NK-92 treated with Interleukin-12 subunit alpha and Interleukin-12 subunit beta, amount 100 ng/mL, for 24 hours (cell line): ENCODE measurements at regions not wholly inside any gene's neighbourhood (a gene's known extent, or its start where the extent isn't known, plus 50 kb on each side); places are given as distances from the start of the nearest gene placed in this dataset.

Experiments used
- DNase-seq: peaks from one replicate; lab custom pipeline; 2025; lab: John Stamatoyannopoulos, UW

DNA sequence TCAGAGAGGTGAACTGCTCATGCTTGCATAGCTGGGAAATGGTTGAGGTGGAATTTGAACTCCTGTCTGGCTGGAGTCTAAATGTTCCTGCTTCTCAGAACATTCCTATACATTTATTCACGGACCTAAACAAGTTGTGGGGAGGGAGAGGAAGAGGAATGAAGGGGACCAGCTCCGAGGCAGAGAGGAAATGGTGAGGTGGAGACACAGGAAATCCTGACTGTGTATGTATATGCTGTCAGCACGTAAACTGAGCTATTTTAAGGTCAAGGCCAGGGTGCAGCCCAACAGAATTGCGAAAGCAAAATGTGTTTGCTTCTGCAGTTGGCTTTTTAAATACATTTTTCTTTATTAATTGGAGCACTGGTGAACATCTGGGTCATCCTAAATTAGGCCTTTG is 74.1 kb upstream of the POMGNT2 start:
- DNase-seq, result peak; percentile 49

DNA sequence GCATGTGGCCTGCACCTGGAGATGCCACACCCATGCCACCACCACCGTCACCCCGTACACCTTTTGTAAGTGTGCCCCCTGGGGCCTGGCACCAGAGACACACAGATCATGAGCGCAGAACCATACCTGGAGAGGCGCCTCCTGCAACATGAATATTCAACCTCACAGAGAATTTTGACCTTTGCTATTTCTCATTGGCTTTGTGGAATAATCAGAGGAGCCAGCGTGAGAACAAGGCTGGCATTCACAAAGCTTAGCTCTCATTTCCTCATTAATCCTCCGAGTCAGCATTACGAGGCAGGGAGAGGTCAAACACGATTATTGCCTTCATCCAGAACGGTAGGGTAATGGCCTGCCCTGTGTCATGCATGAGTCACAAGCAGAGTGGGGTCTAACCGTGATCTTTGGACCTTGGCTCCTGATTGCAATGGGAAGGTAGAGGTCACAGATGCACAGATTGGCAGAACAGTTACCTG is 73.0 kb upstream of the POMGNT2 start:
- no peak for DNase-seq

GRCh38 chr3:43177085-43177484 is 71.2 kb upstream of the POMGNT2 start:
- no peak for DNase-seq

DNA sequence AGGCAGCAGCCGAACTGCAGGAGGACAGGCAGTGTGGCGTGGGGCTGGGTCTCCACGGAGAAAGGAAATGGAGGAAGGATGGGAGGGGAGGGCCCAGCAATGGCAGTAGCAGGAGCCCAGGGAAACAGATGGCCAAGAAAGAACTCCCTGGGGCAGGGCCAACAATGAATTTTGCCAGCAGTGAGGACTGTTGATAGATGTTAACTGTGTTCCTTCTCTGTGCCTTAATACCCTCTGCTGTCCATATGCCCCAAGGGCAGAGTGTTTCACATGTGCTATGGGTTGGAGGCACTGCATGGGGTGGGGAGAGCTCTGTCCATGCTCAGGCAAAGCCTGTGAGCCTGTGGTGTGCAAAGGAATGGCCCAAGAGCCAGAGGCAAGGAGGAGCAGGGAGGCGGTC is 70.8 kb upstream of the POMGNT2 start:
- no peak for DNase-seq

DNA sequence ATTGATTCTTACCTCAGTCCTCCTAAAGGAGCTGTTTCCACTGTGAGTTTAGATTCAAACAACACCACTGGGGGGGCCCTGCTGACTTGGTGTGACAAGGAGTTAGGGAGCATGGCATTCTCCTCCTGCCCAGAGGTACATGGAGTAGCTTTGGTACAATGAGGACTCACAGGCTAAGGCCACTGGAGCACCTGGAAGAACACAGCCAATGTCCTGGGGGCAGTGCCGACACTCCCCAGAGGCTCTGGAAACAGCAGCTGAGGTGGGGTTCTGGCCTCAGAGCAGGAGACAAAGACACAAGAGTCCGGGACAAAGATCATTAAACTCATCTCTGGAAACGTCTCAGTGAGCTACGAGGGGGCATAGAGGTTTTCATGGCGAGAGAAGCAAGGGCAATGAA is 69.7 kb upstream of the POMGNT2 start:
- no peak for DNase-seq

GRCh38 chr3:43173949-43174348 is 68.1 kb upstream of the POMGNT2 start:
- no peak for DNase-seq

GRCh38 chr3:43171748-43172147 is 65.9 kb upstream of the POMGNT2 start:
- DNase-seq, result no peak

GRCh38 chr3:43170553-43170952 is 64.7 kb upstream of the POMGNT2 start:
- no peak for DNase-seq

DNA sequence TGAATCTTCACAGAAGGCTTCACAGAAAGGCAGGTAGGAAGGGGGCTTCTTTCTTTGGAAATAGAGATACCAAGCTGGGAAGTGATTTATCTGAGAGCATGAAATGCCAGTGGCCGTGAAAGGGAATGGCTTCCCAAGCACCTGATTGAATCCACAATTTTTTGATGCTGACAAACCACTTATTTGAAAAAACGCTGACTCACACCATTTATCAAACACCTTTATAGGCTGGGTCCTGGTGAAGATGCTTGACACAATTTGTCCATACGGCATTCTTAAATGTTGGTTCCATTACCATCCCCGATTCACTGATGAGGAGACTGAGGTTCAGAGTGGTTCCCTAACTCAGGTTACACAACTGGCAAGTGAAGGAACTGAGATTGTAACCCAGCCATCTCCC is 64.1 kb upstream of the POMGNT2 start:
- no peak for DNase-seq

GRCh38 chr3:43166406-43166805 is 60.5 kb upstream of the POMGNT2 start:
- DNase-seq, result no peak

GRCh38 chr3:43165786-43166185 is 59.9 kb upstream of the POMGNT2 start:
- no peak for DNase-seq

DNA sequence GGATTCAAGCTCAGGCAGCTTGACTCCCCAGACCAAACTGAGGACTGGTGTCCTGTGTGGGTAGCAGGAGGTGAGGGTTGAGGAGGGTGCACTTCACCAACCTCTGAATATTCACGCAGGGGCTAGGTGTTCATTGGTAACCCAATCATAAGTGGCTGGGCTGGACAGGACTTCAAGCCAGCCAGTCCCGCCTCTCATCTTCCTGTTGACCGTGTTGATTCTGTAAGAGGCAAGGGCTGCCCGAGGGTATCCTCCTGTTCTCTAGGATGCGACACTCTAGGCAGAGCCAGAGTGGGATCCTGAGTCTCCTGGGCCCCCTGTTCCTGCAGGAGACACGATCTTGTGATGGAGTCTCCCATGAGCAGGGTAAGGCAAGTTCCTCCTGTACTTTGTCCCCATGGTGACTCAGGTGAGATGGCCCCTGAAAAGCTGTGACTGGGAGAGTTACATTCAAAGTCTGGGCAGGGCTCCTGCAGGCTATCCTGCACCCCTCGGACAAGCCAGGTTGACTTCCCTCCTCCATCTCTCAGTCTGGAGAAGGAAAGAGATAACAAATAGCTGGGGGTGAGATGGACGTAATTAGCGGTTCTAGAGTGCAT is 58.1 kb upstream of the POMGNT2 start:
- DNase-seq, result no peak

GRCh38 chr3:43162230-43163084 is 56.6 kb upstream of the POMGNT2 start:
- DNase-seq, result peak; percentile 21

DNA sequence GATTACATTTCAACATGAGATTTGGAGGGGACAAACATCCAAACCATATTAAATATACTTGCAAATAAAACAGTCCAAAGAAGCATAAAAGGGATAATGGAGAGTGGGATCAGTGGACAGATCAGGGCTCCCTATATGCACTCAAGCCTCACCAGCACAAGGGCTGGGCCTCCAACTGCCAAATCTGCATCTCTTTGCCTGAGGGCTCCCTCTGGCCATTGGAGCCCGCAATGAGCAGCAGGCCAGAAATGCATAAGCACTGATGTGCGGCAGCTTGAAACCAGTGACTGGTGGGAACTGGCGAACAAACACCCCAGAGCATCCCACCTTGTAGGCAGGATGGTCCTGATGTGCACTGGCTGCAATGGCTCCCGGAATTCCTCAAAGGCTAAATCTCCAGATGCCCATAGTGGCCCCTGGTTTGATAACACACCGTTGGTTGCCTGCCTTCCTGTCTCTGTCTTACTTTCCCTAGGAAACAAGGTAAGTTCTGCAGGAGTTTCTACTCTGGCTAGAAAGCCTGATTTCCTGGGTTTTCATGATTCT is 55.9 kb upstream of the POMGNT2 start:
- DNase-seq, result no peak

GRCh38 chr3:43160664-43161063 is 54.8 kb upstream of the POMGNT2 start:
- no peak for DNase-seq

GRCh38 chr3:43159876-43160255 is 54.0 kb upstream of the POMGNT2 start:
- no peak for DNase-seq

GRCh38 chr3:43159131-43159875 is 53.4 kb upstream of the POMGNT2 start:
- DNase-seq, result no peak

DNA sequence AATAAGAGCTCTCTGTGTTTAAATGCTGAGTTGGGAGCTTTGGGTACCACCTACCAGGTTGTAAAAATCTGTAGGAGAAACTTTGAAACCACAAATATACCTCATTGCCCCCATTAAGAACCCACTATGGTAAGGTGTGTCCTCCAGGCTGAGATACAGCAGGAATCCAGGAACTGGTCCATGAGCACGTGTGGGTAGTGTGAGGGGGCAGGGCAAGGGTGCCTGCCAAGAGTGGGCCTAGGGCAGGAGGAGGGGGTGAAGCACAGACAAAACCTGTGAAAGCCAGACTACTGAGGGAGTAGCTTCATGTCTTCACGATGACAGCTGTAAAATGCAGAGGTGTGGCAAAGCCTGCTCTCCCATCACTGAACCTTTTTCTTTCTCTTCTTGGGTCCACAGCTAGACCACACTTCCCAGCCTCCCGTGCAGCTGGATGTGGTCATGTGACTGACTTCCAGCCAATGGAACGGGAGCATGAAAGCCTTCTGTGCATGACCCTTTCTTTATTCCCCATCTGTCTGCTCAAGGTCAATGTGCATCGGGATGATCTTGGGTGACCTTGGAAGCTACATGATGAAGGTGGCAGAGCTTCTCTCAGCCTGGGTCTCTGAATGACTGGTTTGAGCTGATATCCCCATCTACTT is 51.1 kb upstream of the POMGNT2 start:
- DNase-seq, result no peak

GRCh38 chr3:43155464-43156121 is 49.7 kb upstream of the POMGNT2 start:
- DNase-seq, result no peak
